ENCODE measurements at regions not wholly inside any gene's neighbourhood (a gene's known extent, or its start where the extent isn't known, plus 50 kb on each side); places are given as distances from the start of the nearest gene placed in this dataset.
"Not testable (repeated sequence)": the region's sequence is repeated elsewhere in the genome, so short reads cannot be mapped to it uniquely, and the experiment has no call there.

DNA sequence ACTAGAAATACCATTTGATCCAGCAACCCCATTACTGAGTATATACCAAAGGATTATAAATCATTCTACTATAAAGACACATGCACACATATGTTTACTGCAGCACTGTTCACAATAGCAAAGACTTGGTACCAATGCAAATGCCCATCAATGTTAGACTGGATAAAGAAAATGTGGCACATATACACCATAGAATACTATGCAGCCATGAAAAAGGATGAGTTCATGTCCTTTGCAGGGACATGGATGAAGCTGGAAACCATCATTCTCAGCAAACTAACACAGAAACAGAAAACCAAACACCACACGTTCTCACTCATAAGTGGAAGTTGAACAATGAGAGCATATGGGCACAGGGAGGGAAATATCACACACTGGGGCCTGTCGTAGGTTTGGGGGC, 106.0 kb downstream of the SPATA18 start:
- WGBS, 2 donors, result 82 to 86% methylated on average over 2 of the region's 2 CpGs

DNA sequence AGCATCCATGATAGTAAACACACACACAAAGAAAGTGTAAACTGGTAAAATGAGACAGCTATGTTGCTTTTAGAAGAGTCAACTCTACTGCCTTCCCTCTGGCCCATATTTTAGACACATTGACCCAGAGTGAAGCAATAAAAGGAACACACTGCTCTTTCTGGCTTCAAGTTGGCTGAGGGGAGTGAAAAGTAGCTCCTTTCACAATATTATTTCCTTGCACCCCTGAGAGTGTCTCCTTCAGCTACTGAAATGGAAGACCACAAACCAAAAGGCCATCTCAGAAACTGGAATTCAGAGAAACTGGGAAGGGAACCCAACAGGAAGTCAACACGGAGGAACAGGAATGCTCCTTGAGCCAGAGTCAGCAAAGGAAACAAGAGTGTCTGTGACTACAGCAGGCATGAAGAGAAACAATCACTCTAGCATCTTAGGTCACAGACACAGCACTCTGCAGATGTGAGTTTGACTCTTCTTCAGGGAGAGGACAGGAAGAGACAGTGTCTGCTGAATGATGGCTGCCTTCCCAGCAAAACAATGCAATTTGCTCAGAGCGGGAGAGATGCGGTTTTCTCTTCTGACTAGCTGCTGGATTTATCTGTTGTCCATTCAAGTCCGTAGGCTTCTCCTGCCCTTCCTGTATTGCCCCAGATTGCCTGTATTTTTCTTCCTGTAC, 106.7 kb downstream of the SPATA18 start:
- WGBS, 2 donors, result 45 to 57% methylated on average over 4 of the region's 4 CpGs
- Histone ChIP-seq H3K27me3 (no peaks in the 10 kb centered on the region), H3K4me3 (no peak overlapping the region), H3K27ac (no peak overlapping the region), H3K4me1 (no peaks in the 10 kb centered on the region), H3K36me3 (no peaks in the 10 kb centered on the region), H3K9me3 (no peaks in the 10 kb centered on the region)
- TF ChIP-seq POLR2AphosphoS5 (IDR thresholded peaks at IDR 0.05) (no peak), EP300 (IDR thresholded peaks at IDR 0.05) (no peak)
- intact Hi-C loops (cut with DNase I), result no loop called here
- no peak for DNase-seq

More for the DNA sequence above, 106.0 kb downstream of the SPATA18 start:
- H3K9me3 ChIP-seq; DNase-seq; H3K27me3 ChIP-seq; intact Hi-C loops (cut with DNase I); H3K4me1 ChIP-seq; H3K27ac ChIP-seq; H3K36me3 ChIP-seq; H3K4me3 ChIP-seq: not testable (repeated sequence)

DNA sequence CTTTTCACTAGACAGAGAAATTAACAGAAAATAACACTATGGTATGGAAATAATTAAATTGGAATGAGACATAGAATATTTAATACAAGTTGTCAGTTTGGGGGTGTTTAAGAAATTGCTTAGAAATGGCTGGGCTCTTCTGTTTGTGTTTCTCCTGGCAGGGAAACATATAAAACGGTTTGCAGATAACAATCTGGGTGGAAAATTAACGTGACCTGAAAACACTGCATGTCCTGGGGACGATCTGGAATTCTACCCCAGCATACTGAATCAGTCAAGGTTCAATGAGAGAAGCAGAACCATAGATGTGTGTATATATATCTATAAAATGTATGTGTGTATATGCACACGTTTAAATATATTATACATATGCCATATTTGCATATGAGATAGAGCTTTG, 109.8 kb downstream of the SPATA18 start:
- no peak overlapping the region for H3K4me3 ChIP-seq
- no peaks in the 10 kb centered on the region for H3K36me3 ChIP-seq
- DNase-seq, result no peak
- H3K27ac ChIP-seq, result no peak overlapping the region
- H3K4me1 ChIP-seq, result no peaks in the 10 kb centered on the region
- intact Hi-C loops (cut with DNase I), result no loop called here
- H3K9me3 ChIP-seq, result no peaks in the 10 kb centered on the region
- H3K27me3 ChIP-seq, result no peaks in the 10 kb centered on the region
- 21 to 62% methylated on average over 4 of the region's 4 CpGs for WGBS, 2 donors
- TF ChIP-seq POLR2AphosphoS5 (IDR thresholded peaks at IDR 0.05) (no peak), POLR2A (IDR thresholded peaks at IDR 0.05) (no peak), EP300 (IDR thresholded peaks at IDR 0.05) (no peak)
- TF ChIP-seq, protein P1, sequence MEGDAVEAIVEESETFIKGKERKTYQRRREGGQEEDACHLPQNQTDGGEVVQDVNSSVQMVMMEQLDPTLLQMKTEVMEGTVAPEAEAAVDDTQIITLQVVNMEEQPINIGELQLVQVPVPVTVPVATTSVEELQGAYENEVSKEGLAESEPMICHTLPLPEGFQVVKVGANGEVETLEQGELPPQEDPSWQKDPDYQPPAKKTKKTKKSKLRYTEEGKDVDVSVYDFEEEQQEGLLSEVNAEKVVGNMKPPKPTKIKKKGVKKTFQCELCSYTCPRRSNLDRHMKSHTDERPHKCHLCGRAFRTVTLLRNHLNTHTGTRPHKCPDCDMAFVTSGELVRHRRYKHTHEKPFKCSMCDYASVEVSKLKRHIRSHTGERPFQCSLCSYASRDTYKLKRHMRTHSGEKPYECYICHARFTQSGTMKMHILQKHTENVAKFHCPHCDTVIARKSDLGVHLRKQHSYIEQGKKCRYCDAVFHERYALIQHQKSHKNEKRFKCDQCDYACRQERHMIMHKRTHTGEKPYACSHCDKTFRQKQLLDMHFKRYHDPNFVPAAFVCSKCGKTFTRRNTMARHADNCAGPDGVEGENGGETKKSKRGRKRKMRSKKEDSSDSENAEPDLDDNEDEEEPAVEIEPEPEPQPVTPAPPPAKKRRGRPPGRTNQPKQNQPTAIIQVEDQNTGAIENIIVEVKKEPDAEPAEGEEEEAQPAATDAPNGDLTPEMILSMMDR (IDR thresholded peaks at IDR 0.05), result no peak

DNA sequence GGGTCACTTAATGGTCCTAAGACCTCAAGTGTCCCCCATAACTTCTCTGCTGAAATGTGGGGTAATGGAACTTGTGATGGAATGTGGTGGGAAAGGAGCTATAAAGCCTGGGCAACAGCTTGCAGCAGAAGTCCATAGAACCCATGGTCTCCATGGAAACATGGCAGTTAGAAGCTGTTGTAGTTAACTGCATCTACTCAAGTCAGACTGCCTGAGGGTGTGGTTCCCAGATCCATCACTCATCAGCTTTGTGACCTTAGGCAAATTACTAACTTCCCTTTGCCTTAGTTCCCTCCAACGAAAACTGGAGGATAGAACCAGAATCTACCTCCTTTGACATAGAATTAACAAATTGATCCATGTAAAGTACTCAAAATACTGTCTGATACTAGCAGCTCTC, 113.0 kb downstream of the SPATA18 start:
- intact Hi-C loops (cut with DNase I), result no loop called here
- Histone ChIP-seq H3K9me3 (no peaks in the 10 kb centered on the region), H3K4me3 (no peak overlapping the region), H3K36me3 (no peaks in the 10 kb centered on the region), H3K27me3 (no peaks in the 10 kb centered on the region), H3K27ac (no peak overlapping the region), H3K4me1 (no peaks in the 10 kb centered on the region)
- 58 to 82% methylated on average over 1 of the region's 1 CpG for WGBS, 2 donors
- DNase-seq, result no peak
- TF ChIP-seq POLR2AphosphoS5 (IDR thresholded peaks at IDR 0.05) (no peak), EP300 (IDR thresholded peaks at IDR 0.05) (no peak), POLR2A (IDR thresholded peaks at IDR 0.05) (no peak)
- TF ChIP-seq, protein P1 (IDR thresholded peaks at IDR 0.05), result no peak

DNA sequence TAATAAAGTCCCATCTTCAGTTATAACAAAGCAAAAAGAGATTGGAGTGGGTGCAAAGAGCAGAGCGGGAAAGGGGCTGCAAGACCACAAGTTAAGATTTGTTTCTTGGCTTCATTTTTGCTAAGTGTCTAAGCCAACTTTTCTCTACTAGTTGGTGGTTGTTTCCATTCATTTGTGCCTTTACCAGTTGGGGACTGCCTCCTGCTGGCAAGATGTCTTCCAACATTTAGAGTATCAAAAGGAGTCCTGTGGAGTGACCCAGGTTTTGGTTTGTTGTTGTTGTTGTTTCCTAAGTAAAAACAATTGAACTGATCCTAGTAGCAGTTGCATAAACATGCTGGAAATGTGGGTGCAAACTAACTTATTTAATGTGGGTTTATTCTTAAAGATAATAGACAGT, 121.1 kb downstream of the SPATA18 start:
- 93 to 94% methylated on average over 1 of the region's 1 CpG for WGBS, 2 donors
- H3K27me3 ChIP-seq, result no peaks in the 10 kb centered on the region
- DNase-seq, result no peak
- H3K36me3 ChIP-seq, result no peaks in the 10 kb centered on the region
- TF ChIP-seq POLR2A (IDR thresholded peaks at IDR 0.05) (no peak), EP300 (IDR thresholded peaks at IDR 0.05) (no peak), POLR2AphosphoS5 (IDR thresholded peaks at IDR 0.05) (no peak)
- TF ChIP-seq, protein P1 (IDR thresholded peaks at IDR 0.05), result no peak
- no peak overlapping the region for H3K27ac ChIP-seq
- intact Hi-C loops (cut with DNase I), result no loop called here
- no peaks in the 10 kb centered on the region for H3K9me3 ChIP-seq
- H3K4me1 ChIP-seq, result peaks cover 0 to 11% (median 4%) of the 10 kb centered on the region in 4 donors
- no peak overlapping the region for H3K4me3 ChIP-seq

DNA sequence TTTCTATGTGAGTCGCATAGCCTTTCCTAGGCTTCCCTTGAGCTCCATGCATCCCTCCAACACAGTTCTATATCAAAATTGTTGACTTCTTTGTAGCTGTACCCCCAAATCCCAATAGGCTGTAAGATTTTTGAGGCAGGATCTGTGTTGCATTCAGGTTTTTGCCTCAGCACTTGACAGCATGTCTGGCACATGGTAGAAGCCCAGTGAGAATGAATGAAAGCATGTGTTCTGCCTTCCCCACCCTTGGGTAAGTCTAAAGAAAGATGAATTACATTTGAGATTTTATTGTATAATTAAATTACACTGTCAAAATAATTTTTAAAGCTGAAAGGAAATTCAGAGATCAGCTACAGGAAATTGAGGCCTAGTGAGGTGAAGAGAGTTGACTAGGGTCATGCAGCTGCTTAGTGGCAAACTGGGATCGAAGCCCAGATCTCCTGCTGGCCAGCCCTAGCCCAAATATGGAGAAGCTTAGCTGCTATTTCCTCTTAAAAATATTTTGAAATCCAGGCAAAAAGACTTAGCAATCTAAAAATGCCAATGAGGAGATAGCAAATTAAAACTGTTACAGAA, 122.5 kb downstream of the SPATA18 start:
- intact Hi-C loops (cut with DNase I), result no loop called here
- H3K27ac ChIP-seq, result no peak overlapping the region
- H3K36me3 ChIP-seq, result no peaks in the 10 kb centered on the region
- no peaks in the 10 kb centered on the region for H3K27me3 ChIP-seq
- TF ChIP-seq EP300 (IDR thresholded peaks at IDR 0.05), result no peak
- TF ChIP-seq, protein P1 (IDR thresholded peaks at IDR 0.05), result no peak
- TF ChIP-seq POLR2AphosphoS5 (IDR thresholded peaks at IDR 0.05), result no peak
- TF ChIP-seq POLR2A (IDR thresholded peaks at IDR 0.05), result no peak
- H3K4me1 ChIP-seq, result peaks cover 0 to 11% (median 4%) of the 10 kb centered on the region in 4 donors
- no peaks in the 10 kb centered on the region for H3K9me3 ChIP-seq
- no peak overlapping the region for H3K4me3 ChIP-seq
- DNase-seq, result no peak
- WGBS, 2 donors, result 74 to 83% methylated on average over 2 of the region's 2 CpGs
